GM18498 (cell line): ENCODE measurements at regions not wholly inside any gene's neighbourhood (a gene's known extent, or its start where the extent isn't known, plus 50 kb on each side); places are given as distances from the start of the nearest gene placed in this dataset.

ENCODE experiments used
- ATAC-seq: cut with Tn5 transposase; IDR thresholded peaks from one replicate; pipeline ENCODE4 v1.9.1; 2021; ENCODE audit warnings: mild to moderate bottlenecking, moderate library complexity; ENCODE audit not compliant: unreplicated experiment

DNA sequence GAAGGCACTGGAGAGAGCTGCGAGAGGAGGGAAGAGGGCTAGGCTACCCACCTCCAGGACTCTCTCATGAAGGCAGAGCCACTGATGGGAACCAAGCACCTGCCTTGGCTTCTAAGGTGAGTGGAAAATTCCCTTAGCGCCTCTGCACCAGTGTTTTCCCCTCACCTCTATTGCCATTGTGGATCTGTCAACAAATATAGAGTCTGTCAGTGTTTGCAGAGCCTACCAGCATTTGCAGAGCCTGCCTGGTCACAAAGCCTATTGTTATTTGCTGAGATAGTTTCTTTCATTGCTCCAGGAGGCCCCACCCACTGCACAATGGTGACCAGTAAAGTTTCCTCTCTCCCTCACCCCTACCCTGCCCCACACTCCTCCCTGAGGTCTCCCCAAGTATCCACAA, 141.9 kb downstream of the MRPL14 start:
- ATAC-seq, result no peak

DNA sequence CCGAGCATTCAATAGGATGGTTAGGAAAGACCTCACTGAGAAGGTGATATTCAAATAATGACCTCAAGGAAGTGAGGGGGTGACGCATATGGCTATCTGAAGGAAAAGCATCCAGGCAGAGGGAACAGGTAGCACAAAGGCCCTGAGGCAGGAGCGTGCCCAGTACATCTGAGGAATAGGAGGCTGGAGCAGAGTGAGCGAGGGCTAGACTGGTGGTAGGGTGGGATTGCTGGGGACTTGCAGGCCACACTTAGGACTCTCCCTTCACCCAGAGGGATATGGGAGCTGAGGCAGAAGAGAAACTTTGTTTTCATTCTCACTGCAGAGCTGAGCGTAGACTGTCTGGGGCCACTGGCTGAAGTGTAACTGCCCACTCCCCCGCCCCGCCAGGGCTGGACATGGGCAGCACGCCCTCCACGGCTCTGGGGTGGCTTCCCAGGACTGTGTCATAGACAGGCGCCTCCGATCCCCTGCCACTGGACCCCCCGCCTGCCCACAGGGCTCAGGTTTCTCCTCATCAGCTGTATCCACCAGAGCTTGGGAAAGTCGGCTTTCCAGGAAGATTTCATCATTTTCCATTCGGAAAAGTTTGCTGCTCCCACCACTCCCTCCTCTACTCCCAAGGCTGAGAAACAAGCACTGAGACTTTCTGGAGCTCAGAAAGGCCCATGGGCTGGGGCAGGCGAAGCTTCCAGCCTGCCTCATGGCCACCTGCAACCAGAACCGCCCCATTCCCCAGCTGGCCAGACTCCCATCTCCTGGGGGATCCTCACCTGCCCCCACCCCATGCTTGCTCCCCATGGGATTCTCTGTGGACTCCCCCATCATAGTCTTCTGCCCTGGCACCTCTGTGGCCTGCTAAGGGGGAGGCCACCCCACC, 142.6 kb downstream of the MRPL14 start:
- ATAC-seq, result no peak

DNA sequence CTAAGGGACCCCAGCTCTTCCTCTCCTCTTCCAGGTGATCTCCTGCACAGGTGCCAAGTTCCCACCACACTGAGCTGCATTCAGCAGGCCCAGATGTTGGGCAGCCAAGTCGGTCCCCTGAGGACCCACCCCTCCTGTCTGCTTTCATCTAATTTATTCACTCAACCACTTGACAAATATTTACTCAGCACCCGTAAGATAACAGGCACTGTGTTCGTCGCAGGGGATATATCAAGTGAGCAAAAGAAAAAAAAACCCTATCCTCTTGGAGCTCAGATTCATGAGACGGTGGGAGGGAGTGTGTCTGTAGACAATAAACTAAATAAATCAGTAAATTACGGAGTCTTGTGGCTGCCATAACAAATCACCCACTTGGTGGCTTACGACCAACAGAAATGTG, 143.6 kb downstream of the MRPL14 start:
- no peak for ATAC-seq

DNA sequence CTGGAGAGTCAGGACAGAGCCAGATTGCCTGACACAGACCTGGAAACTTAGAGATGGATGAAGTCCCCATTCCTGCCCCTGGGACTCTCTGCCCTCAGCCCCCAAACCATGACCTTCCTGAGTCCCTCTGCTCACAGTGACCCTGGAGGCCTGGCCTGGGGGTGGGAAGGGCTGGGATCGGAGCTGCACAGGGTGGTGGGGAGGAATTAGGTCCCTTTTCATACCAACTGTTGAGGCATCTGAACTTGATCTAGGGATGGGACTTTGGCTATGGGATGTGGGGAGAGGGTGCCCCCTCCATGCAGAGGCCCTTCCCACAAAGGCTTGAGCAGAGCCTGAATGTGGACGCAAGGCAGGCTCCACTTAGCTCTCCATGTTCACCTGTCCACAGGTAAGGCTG, 144.1 kb downstream of the MRPL14 start:
- no peak for ATAC-seq

DNA sequence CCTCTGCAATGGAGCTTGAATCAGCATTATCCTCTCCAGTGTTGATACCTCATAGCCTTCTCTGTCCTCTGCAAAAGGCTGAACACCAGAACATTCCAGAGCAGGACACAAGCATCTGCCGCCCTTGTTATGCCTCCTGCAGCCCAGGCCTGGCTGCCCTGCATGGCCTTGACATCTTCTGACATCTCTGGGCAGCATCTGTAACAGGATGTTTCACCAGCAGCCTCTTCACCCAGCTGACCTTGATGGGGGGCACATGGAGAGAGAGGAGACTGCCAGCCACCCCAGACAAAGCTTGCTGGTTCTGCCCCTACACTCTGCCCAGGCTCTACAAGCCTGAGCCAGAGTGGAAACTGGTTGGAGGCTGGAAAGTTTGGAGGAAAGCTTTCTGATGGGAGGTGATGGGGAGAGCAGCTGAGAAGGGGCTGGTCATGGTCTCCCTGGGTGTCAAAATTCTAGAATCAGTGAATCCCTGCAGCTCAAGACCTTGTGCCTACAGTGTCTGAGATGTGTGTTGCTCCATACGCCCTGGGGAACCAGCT, 145.1 kb downstream of the MRPL14 start:
- no peak for ATAC-seq

DNA sequence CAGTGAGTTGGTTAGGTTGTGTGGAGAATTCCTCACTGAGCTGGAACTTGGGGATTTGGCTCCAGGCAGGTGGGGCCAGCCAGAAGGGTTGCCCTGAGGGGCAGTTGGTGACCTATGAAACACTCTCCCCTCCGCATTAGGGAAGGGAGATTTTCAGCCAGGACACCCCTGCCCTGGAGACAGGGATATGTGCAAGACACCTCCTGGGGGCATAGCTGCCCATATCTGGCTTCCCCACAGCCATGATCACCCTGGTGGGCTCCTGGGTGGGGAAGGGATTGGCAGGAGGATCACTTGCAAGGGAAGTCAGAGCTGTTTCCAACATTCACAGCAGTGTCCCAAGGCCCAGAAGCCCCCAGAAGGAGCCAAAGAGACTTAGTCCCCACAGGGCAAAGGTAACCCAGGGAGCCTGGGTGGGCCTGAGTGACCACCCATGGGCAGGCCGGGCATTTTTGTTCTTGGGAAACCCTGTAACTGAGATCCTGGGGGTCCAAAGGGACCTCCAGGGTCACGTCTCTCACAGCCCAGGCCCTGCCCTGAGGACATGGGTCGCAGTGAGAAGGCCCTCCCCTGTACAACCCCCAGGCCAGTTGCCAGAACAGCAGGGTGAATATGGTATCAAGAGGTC, 145.8 kb downstream of the MRPL14 start:
- ATAC-seq, result no peak

DNA sequence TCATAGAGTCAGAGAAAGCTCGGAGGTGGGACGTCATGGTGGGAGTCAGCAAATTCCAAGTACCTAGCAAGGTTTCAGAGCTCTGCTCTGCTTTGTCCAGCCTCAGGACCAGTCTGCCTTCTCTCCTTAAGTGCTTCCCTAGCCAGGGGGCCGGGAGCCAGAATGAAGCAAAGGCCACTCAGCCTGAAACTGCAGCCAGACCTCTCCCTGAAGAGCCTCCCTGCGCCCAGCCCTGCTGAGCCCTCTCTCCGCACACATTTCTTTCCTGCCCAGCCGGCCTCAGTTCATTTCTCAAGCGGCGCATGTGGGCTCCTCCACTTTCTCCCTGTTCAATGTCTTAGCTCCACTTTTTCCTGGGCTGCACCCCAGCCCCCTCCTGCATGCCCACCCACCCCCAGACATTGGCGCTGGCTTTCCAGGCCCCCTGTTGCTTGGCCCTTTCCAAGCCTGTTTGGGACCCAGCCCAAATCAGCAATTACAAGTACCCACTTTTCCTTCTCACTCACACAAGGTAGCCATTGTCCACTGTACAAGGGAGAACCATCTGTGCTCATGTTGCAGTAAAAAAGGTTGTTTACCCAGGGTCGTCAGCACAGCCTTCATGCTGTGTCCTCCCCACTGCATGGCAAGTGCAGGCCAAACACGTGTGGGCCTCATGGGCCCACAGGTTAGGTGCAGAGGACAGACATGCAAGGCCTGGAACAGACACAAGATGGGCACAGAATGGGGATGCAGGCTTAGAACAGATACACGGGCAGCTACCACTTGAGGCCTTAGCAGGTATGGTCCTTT, 147.1 kb downstream of the MRPL14 start:
- no peak for ATAC-seq

DNA sequence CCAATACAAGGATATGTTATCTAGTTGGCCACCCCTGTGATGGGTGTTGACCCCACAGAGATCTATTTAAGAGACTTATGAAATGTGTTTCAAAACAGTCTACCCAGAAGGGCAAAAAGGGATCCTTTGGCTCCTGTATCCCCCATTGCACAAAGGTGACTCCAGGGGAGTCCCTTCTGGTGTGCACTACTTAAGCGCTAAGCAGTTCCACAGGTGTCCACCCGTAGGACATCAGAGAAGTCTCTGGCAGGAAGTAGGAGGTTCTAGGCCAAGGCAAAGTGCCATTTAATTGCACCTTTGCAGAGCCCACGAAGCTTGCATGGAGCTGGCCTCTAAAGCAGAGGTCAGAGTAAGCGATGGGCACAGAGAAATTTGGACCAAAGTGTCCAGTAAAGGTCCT, 147.7 kb downstream of the MRPL14 start:
- no peak for ATAC-seq

DNA sequence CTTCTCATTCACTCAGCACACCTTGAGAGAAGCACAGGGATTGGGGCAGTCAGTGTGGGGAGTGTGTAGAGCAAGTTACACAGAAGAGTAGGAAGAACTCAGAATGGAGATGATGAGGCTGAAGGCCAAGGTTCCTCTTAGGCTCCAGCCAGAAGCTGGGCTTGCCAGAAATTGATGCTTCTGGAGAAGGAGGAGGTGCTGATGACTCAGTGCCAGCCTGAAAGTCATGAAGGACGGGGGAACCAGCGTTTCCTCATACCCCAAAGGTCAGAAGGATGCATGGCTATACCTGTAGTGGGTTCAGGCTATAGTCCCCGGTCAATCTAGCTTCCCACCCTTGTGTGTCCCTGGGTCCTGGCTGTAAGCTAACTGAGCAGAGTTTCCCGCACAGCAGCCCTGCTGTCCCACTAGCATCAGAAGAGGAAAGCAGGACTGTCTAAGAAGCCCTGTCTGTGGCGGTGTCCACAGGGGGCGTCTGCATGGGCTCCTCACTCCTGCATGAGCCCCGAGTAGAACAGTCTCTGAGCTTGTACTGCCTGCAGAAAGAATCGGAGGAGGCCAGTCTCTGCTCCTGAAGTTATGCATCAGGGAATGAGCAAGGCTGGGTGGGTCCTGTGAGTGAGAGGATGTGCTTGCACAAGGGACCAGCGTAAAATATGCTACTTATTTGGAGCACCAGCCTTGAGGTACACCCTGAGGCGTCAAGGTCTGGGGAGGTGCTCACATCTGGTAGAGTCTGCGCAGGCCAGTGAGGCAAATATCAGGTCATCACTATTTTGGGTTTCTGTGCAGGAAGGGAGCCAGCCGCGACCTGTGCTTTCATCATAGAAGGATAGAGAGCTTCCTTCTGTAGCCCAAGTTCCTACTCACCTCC, 148.5 kb downstream of the MRPL14 start:
- no peak for ATAC-seq

DNA sequence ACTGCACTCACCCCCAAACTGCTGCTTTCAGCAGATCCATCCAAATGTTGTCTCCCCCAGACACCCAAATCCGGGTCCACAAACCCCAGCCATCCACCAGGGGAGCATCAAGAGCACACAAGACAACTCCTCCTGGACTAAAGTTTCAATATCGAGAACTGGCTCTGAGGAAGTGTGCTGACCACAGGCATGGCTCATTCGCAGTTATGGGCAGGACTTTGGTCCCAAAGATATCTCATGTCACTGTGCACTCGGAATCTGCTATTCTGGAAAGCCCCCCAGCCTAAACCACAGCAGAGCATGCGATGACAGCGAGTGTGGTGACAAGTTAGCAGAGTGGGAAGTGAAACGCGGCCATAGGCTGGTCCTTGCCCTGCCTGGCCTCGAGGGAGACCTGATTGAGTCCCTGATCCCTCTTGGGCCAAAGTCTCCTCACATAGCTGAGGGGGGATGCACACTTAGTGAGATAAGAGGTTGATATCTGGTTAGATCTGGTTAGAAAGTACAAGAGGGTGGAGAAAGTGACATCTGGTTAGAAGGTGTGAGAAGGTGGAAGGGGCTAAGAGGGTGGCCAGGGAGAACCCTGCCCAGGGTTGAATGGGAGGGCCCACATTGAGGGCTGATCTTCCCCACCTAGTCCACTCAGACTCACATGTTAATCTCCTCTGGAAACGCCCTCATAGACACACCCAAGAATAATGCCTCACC, 149.7 kb downstream of the MRPL14 start:
- ATAC-seq, result peak; percentile 85

DNA sequence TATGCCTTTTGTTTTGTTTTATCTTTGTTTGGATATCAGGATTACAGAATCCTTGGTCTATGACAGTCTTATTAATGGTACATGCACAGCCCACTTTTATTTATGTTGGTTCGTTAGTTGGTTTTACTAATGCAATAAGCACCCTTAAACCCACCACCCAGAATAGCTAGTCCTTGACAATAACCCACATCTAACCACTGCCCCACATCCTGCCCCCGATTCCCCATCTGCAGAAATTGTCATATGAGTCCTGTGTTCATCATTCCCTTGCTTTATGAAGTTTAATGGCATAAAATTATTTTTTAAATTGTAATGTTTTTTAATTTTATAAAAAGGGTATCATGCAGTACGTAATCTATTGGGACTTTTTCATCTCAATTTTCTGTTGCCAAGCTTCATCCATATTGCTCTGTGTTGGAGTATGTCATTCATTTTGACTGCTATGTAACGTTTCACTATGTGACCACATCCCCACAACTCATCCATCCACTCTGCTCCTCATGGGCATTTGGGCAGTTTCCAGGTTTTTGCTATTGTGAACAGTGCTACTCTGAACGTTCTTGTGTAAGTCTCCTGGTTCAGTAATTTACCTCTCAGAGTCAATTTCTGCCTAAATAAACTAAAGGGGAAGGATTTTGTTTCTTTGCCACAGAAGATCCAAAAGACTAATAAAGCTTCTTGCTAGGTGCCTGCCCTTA, 150.4 kb downstream of the MRPL14 start:
- ATAC-seq, result no peak

DNA sequence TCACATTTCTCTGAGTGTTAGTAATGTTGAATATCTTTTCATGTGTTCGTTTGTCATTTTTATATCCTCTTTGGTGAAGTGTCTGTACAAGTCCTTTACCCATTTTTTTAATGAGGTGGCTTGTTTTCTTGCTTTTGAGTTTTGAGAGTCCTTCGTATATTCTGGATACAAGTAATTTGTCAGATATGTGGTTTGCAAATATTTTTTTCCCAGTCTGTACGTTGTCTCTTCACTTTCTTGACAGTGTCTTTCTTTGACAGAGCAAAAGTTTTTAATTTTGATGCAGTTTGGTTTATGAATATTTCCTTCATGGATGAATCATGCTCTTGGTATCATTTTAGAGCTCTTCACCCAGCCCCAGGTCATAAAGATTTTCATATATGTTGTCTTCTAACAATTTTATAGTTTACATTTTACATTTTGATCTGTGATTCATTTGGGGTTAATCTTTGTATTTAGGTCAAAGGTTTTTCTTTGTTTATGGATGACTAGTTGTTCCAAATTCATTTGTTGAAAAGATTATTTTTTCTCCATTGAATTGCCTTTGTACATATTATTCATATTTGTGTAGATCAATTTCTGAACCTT, 152.5 kb downstream of the MRPL14 start:
- no peak for ATAC-seq

DNA sequence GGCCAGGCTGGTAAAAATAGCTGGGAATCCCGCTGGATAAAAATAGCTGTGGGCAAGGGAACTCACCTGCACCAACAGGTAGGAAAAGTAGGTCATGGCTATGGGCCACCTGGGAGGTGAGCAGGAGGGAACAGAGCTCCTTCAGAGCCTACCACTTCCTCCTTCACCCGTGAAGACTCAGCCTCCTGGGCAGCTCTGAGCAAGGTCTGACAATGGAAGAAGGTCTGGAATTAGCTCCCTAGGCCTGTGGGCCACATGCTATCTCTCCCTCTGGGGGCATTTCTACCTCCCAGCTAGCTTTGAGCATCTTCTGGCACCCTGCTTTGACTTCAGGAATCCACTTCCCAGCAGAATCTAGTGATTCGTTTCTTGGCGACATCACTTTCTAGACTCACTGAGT, 153.9 kb downstream of the MRPL14 start:
- no peak for ATAC-seq

DNA sequence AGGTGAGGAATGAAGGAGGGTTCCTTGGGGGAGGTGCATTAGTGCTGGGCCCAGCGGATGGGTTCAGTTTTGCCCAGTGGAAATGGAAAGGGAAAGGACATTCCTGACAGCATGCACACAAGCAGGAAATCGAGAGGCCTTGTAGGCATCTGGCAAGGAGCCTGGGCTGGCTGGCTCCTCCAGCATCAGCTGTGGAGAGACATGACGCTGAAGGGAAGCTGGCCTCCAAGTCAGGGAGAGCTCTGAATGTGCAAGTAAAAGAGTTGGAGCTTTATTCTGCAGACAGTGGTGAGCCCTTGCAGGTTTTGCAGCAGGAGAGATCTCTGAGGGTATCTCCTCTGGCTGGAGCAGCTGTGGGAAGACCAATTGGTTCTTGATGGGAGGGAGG, 154.3 kb downstream of the MRPL14 start:
- no peak for ATAC-seq

DNA sequence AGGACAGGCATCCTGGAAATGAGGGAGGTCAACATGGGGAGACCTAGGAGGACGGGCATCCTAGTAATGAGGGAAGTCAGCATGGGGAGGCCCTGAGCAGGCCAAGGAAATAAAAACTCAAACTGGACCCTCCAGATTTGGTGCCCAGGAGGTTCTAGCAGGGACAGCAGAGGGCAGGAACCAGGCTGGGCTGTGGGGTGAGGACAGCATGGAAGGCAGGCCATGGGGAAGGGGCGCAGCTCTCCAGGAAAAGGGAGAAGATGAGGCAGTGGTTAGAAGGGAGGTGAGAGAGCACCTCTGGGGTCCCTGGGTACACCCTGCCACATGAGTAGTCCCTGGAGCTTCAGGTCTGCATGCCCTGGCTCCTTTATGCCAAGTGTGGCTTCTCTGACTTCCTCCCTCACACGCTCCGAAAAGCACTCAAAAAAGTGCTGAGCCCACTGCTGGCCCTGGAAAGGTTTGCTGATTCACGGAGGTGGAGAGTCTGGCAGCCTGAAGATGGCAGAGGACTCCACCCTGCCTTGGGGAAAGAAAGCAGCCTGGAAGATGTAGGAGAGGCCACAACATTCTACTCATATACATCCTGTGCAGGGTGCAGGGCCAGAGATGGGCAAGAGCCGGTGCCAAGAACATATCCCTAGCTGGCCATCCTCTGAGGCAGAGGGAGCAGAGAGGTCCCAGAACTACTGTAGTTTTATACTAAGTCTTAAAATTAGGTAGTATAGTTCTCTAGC, 154.9 kb downstream of the MRPL14 start:
- ATAC-seq, result no peak

DNA sequence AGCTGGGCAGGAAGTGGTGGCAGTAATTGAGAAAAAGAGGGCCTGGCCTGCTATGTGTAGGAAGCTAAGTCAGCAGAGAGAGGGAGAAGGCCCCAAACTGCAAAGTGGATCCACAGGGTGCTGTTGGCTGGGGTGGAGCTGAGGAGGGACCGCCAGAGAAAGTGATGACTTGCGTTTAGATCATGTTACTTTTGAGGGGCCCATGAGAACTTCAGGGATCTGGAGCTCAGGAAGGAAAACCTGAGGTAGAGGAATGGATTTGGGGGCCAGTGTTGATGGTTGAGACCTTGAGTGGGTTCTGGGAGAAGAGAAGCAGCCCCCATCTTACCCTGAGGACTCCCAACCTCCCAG, 155.5 kb downstream of the MRPL14 start:
- ATAC-seq, result no peak

DNA sequence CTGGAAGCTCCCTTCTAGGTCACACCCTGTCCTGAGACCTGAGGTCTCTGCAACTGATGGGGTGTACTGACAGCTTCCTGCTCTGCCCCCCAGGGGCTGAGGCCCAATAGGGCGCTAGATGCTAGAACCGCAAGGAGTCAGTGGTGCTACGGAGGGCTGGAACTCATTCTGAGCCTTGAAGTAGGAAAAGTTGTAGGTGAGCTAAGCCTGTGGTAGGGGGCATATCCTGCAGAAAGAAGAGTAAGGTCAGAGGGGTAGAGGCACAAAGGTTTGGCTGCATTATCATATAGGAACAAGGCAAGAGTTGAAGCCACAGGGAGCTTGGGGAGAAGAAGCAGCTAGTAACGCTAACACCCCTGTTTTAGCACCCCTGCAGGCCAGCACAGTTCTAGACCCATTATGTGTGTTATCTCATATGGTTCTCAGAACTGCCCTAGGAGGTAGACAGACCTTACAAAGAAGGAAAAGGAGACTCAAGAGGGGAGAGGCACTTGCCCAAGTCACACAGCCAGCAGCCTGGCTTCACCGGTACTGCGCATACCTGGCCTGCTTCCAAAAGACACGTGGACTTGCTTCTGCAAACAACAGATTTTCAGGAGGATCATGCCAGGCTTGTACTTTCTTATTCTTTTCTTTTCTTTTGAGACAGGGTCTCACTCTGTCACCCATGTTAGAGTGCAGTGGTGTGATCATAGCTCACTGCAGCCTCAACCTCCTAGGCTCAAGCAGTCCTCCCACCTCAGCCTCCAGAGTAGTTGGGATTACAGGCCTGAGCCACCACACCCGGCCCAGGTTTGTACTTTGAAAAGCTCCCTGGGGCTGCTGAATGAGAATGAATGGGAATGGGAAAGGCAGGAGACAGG, 156.1 kb downstream of the MRPL14 start:
- no peak for ATAC-seq
